ENCODE measurements at regions not wholly inside any gene's neighbourhood (a gene's known extent, or its start where the extent isn't known, plus 50 kb on each side); places are given as distances from the start of the nearest gene placed in this dataset.
"Not testable (repeated sequence)": the region's sequence is repeated elsewhere in the genome, so short reads cannot be mapped to it uniquely, and the experiment has no call there.

GRCh38 chr5:159547466-159548195 lies 217.3 kb upstream of the IL12B start:
- no peak for DNase-seq

- no peak for DNase-seq
Observed at GRCh38 chr5:159548517-159548916, 218.2 kb upstream of the IL12B start.

GRCh38 chr5:159549046-159549445 lies 218.8 kb upstream of the IL12B start:
- DNase-seq = no peak

GRCh38 chr5:159550951-159551350 lies 220.7 kb upstream of the IL12B start:
- DNase-seq = no peak

- DNase-seq = no peak
Observed at GRCh38 chr5:159552751-159553150, 222.5 kb upstream of the IL12B start.

GRCh38 chr5:159553792-159554191 lies 223.5 kb upstream of the IL12B start:
- no peak for DNase-seq

- DNase-seq = no peak
Observed at GRCh38 chr5:159555084-159555483, 224.8 kb upstream of the IL12B start.

GRCh38 chr5:159559337-159559736 lies 229.1 kb upstream of the IL12B start:
- DNase-seq = no peak

GRCh38 chr5:159560088-159560487 lies 229.8 kb upstream of the IL12B start:
- no peak for DNase-seq

GRCh38 chr5:159564031-159564430 lies 233.7 kb upstream of the IL12B start:
- DNase-seq = no peak

- no peak for DNase-seq
Observed at GRCh38 chr5:159566832-159567231, 236.5 kb upstream of the IL12B start.

- no peak for DNase-seq
Observed at GRCh38 chr5:159567461-159567860, 237.2 kb upstream of the IL12B start.

- DNase-seq = no peak
Observed at GRCh38 chr5:159571501-159572244, 241.4 kb upstream of the IL12B start.

GRCh38 chr5:159576902-159577301 lies 246.6 kb upstream of the IL12B start:
- no peak for DNase-seq

- no peak for DNase-seq
Observed at GRCh38 chr5:159581502-159582249, 251.4 kb upstream of the IL12B start.

- DNase-seq = no peak
Observed at GRCh38 chr5:159582756-159583541, 252.7 kb upstream of the IL12B start.

- DNase-seq = no peak
Observed at GRCh38 chr5:159586921-159587320, 256.6 kb upstream of the IL12B start.

GRCh38 chr5:159588941-159589340 lies 258.7 kb upstream of the IL12B start:
- no peak for DNase-seq

GRCh38 chr5:159593518-159594073 lies 263.3 kb upstream of the IL12B start:
- DNase-seq = no peak

GRCh38 chr5:159595561-159595960 lies 265.3 kb upstream of the IL12B start:
- DNase-seq = not testable (repeated sequence)

- no peak for DNase-seq
Observed at GRCh38 chr5:159601216-159601615, 270.9 kb upstream of the IL12B start.

- DNase-seq = no peak
Observed at GRCh38 chr5:159602434-159602833, 272.1 kb upstream of the IL12B start.

- DNase-seq = no peak
Observed at GRCh38 chr5:159605585-159605984, 275.3 kb upstream of the IL12B start.

Measured in activated CD8-positive, alpha-beta memory T cell treated with anti-CD3 and anti-CD28 coated beads, Interleukin-2, amount 50 U/mL, for 4 hours (primary cell).